GM23338 (cell line): ENCODE measurements at regions not wholly inside any gene's neighbourhood (a gene's known extent, or its start where the extent isn't known, plus 50 kb on each side); places are given as distances from the start of the nearest gene placed in this dataset.

Experiments used
- CREB1 ChIP-seq: fragments of 250-450 bp; sonication (Bioruptor Pico); IDR thresholded peaks from 2 replicates; pipeline ENCODE4 v1.5.0; 2020; ENCODE audit warnings: low read depth, mild to moderate bottlenecking, moderate library complexity
- CTCF ChIP-seq, 2 experiments: fragments of 200-600 bp in 1 of 2; sonication (generic) in 1 of 2; conservative IDR thresholded peaks; 2 replicates each; pipeline versions ENCODE4 v1.5.1 to v1.6.1; 2016 to 2017; ENCODE audit warnings: antibody characterized with exemption in 2 of 2, low read depth in 2 of 2, mild to moderate bottlenecking in 2 of 2, moderate library complexity in 1 of 2
- ETS1 ChIP-seq: IDR thresholded peaks from 2 replicates; pipeline ENCODE4 v1.6.1; 2016; ENCODE audit warnings: antibody characterized with exemption
- EZH2 ChIP-seq: fragments of 200-600 bp; sonication (generic); IDR thresholded peaks from one replicate; pipeline ENCODE4 v1.8.0; 2017; ENCODE audit warnings: antibody characterized with exemption, mild to moderate bottlenecking, low read depth; ENCODE audit not compliant: unreplicated experiment
- EZH2phosphoT487 ChIP-seq: fragments of 200-600 bp; sonication (generic); IDR thresholded peaks from one replicate; pipeline ENCODE4 v1.8.1; 2018; ENCODE audit warnings: antibody characterized with exemption; ENCODE audit not compliant: unreplicated experiment
- JUNB ChIP-seq: IDR thresholded peaks from one replicate; pipeline ENCODE4 v1.6.1; 2016; ENCODE audit warnings: antibody characterized with exemption; ENCODE audit not compliant: unreplicated experiment
- NANOG ChIP-seq: IDR thresholded peaks from 2 replicates; pipeline ENCODE4 v1.6.1; 2016; ENCODE audit warnings: antibody characterized with exemption, borderline replicate concordance
- POLR2AphosphoS5 ChIP-seq: IDR thresholded peaks from 2 replicates; pipeline ENCODE4 v1.6.1; 2016; ENCODE audit warnings: antibody characterized with exemption, low read depth
- REST ChIP-seq: IDR thresholded peaks from one replicate; pipeline ENCODE4 v1.6.1; 2018; ENCODE audit warnings: antibody characterized with exemption; ENCODE audit not compliant: unreplicated experiment
- STAT1 ChIP-seq: IDR thresholded peaks from one replicate; pipeline ENCODE4 v1.6.1; 2016; ENCODE audit warnings: antibody characterized with exemption; ENCODE audit not compliant: unreplicated experiment
- ZNF114 ChIP-seq: fragments of 250-450 bp; sonication (Bioruptor Pico); IDR thresholded peaks from 2 replicates; pipeline ENCODE4 v1.5.0; 2020; ENCODE audit warnings: mild to moderate bottlenecking, moderate library complexity
- ZNF331 ChIP-seq: fragments of 250-450 bp; sonication (Bioruptor Pico); IDR thresholded peaks from 2 replicates; pipeline ENCODE4 v1.5.0; 2020; ENCODE audit warnings: low read depth, mild to moderate bottlenecking, moderate library complexity
- ZNF462 ChIP-seq: fragments of 250-450 bp; sonication (Bioruptor Pico); IDR thresholded peaks from 2 replicates; pipeline ENCODE4 v1.5.0; 2020; ENCODE audit warnings: mild to moderate bottlenecking, moderate library complexity

- TF ChIP-seq STAT1 (no peak), EZH2 (no peak), CTCF (conservative IDR thresholded peaks at IDR 0.05; ENCODE audit: low read depth in 2 of 2) (no peak), EZH2phosphoT487 (no peak), POLR2AphosphoS5 (no peak), REST (no peak), CREB1 (no peak), ETS1 (no peak), JUNB (no peak), ZNF331 (CRISPR knock-in tag) (no peak), ZNF114 (CRISPR knock-in tag) (no peak), NANOG (no peak), ZNF462 (CRISPR knock-in tag) (no peak)
Observed at GRCh38 chr20:52454660-52455059, 263.1 kb upstream of the ZFP64 start.
